Fibroblast of lung (primary cell): ENCODE measurements at regions not wholly inside any gene's neighbourhood (a gene's known extent, or its start where the extent isn't known, plus 50 kb on each side); places are given as distances from the start of the nearest gene placed in this dataset.

ENCODE experiments used
- DNase-seq, 2 donors: peaks; one replicate each; pipeline versions ENCODE4 v3.0.0 to v3.0.0-alpha.2; 2010; ENCODE audit warnings: low read depth in 2 of 2
- H2AFZ ChIP-seq: 2 replicates; pipeline ENCODE4 v1.5.1; 2012; ENCODE audit warnings: low read length, control low read depth, inconsistent platforms
- H3K27ac ChIP-seq: 2 replicates; pipeline ENCODE4 v1.5.1; 2011; ENCODE audit warnings: low read length, control low read depth; ENCODE audit not compliant: insufficient read depth
- H3K27me3 ChIP-seq: 2 replicates; pipeline ENCODE4 v1.5.1; 2011; ENCODE audit warnings: mild to moderate bottlenecking, low read length; ENCODE audit not compliant: control insufficient read depth, insufficient read depth
- H3K36me3 ChIP-seq: 2 replicates; pipeline ENCODE4 v1.5.1; 2011; ENCODE audit warnings: low read length; ENCODE audit not compliant: control insufficient read depth, insufficient read depth
- H3K4me1 ChIP-seq: 2 replicates; pipeline ENCODE4 v1.5.1; 2011; ENCODE audit warnings: low read length; ENCODE audit not compliant: control insufficient read depth, insufficient read depth; ENCODE audit errors: extremely low read depth
- H3K4me2 ChIP-seq: 2 replicates; pipeline ENCODE4 v1.5.1; 2011; ENCODE audit warnings: low read length, control low read depth; ENCODE audit not compliant: insufficient read depth; ENCODE audit errors: extremely low read depth
- H3K4me3 ChIP-seq, 4 experiments: fragments of 200-600 bp in 1 of 4; sonication (generic) in 1 of 4; replicated peaks in 1 of 4; 2 replicates each; pipeline ENCODE4 v1.5.1; 2011 to 2016; ENCODE audit warnings: low read length in 4 of 4, low read depth in 3 of 4, mild to moderate bottlenecking in 3 of 4, control low read depth in 2 of 4, inconsistent platforms in 1 of 4, mixed read lengths in 1 of 4; ENCODE audit not compliant: insufficient read depth in 1 of 4; ENCODE audit errors: control extremely low read depth in 1 of 4
- H3K79me2 ChIP-seq: 2 replicates; pipeline ENCODE4 v1.5.1; 2012; ENCODE audit warnings: mild to moderate bottlenecking, low read length, inconsistent platforms; ENCODE audit not compliant: control insufficient read depth, insufficient read depth
- H3K9ac ChIP-seq: 2 replicates; pipeline ENCODE4 v1.5.1; 2011; ENCODE audit warnings: mild to moderate bottlenecking, low read length, control low read depth; ENCODE audit not compliant: insufficient read depth
- H3K9me3 ChIP-seq: 2 replicates; pipeline ENCODE4 v1.5.1; 2012; ENCODE audit warnings: low read depth, low read length; ENCODE audit not compliant: control insufficient read depth, insufficient read depth
- H4K20me1 ChIP-seq: 2 replicates; pipeline ENCODE4 v1.5.1; 2011; ENCODE audit warnings: low read length; ENCODE audit not compliant: control insufficient read depth, insufficient read depth; ENCODE audit errors: extremely low read depth
- CTCF ChIP-seq, 2 donors: IDR thresholded peaks in 1 of 2; conservative IDR thresholded peaks in 1 of 2; 1 replicate in 1 of 2; 2 replicates in 1 of 2; pipeline ENCODE4 v1.5.1; 2011 to 2012; ENCODE audit warnings: low read length in 2 of 2, control low read depth in 1 of 2, inconsistent platforms in 1 of 2, low read depth in 1 of 2, mild to moderate bottlenecking in 1 of 2
- EZH2 ChIP-seq: IDR thresholded peaks from 2 replicates; pipeline ENCODE4 v1.5.1; 2012; ENCODE audit warnings: low read length, control low read depth, mild to moderate bottlenecking; ENCODE audit errors: missing control alignments

GRCh38 chr3:148238421-148238821 is 459.3 kb upstream of the AGTR1 start:
- no peak overlapping the region for H3K4me3 ChIP-seq
- H3K79me2 ChIP-seq = no peaks in the 10 kb centered on the region
- DNase-seq = peak in 1 of 2 donors; percentile 47
- TF ChIP-seq CTCF (conservative IDR thresholded peaks at IDR 0.05 in 1 of 2, IDR thresholded peaks at IDR 0.05 in 1 of 2; ENCODE audit: low read depth in 1 of 2, low read length in 2 of 2) (no peak), EZH2 (no peak)
- H2AFZ ChIP-seq = no peak overlapping the region
- no peak overlapping the region for H3K4me2 ChIP-seq
- H4K20me1 ChIP-seq = no peaks in the 10 kb centered on the region
- no peaks in the 10 kb centered on the region for H3K4me1 ChIP-seq
- no peaks in the 10 kb centered on the region for H3K9me3 ChIP-seq
- no peak overlapping the region for H3K9ac ChIP-seq
- H3K27me3 ChIP-seq = no peaks in the 10 kb centered on the region
- H3K36me3 ChIP-seq = no peaks in the 10 kb centered on the region
- no peak overlapping the region for H3K27ac ChIP-seq

- no peak overlapping the region for H3K4me3 ChIP-seq
- DNase-seq = no peak
- no peaks in the 10 kb centered on the region for H3K36me3 ChIP-seq
Observed at GRCh38 chr3:148240351-148240750, 457.4 kb upstream of the AGTR1 start.

GRCh38 chr3:148243609-148244008 is 454.1 kb upstream of the AGTR1 start:
- Histone ChIP-seq H3K27me3 (no peaks in the 10 kb centered on the region), H3K4me2 (no peak overlapping the region), H3K27ac (no peak overlapping the region), H4K20me1 (no peaks in the 10 kb centered on the region), H3K36me3 (no peaks in the 10 kb centered on the region), H3K4me3 (no peak overlapping the region), H2AFZ (no peak overlapping the region), H3K79me2 (no peaks in the 10 kb centered on the region), H3K9ac (no peak overlapping the region), H3K4me1 (no peaks in the 10 kb centered on the region), H3K9me3 (no peaks in the 10 kb centered on the region)
- no peak for TF ChIP-seq CTCF (conservative IDR thresholded peaks at IDR 0.05 in 1 of 2, IDR thresholded peaks at IDR 0.05 in 1 of 2; ENCODE audit: low read depth in 1 of 2, low read length in 2 of 2)
- TF ChIP-seq EZH2 = no peak
- peak in 1 of 2 donors; percentile 21 for DNase-seq

More at GRCh38 chr3:148240351-148240750, 457.4 kb upstream of the AGTR1 start:
- Histone ChIP-seq H3K4me2 (no peak overlapping the region), H3K79me2 (no peaks in the 10 kb centered on the region), H3K27ac (no peak overlapping the region), H2AFZ (no peak overlapping the region), H3K9ac (no peak overlapping the region), H3K4me1 (no peaks in the 10 kb centered on the region), H3K9me3 (no peaks in the 10 kb centered on the region), H4K20me1 (no peaks in the 10 kb centered on the region), H3K27me3 (no peaks in the 10 kb centered on the region)
- no peak for TF ChIP-seq CTCF (conservative IDR thresholded peaks at IDR 0.05 in 1 of 2, IDR thresholded peaks at IDR 0.05 in 1 of 2; ENCODE audit: low read depth in 1 of 2, low read length in 2 of 2)
- TF ChIP-seq EZH2 = no peak
